ENCODE measurements at regions not wholly inside any gene's neighbourhood (a gene's known extent, or its start where the extent isn't known, plus 50 kb on each side); places are given as distances from the start of the nearest gene placed in this dataset.

- DNase-seq (no peak), ATAC-seq (no peak)
- Histone ChIP-seq H3K79me2 (ENCODE audit: low read length) (no peaks in the 10 kb centered on the region), H3K9me3 (ENCODE audit: low read length) (no peaks in the 10 kb centered on the region), H3K27me3 (ENCODE audit: low read length) (peaks cover 82% of the 10 kb centered on the region), H3K36me3 (ENCODE audit: low read depth, low read length) (no peaks in the 10 kb centered on the region), H3K4me1 (ENCODE audit: insufficient read depth, low read length) (no peaks in the 10 kb centered on the region), H2AFZ (ENCODE audit: low read length) (no peak overlapping the region), H3K9me2 (replicated peaks; ENCODE audit: low read length) (no peaks in the 10 kb centered on the region), H3K4me3 (ENCODE audit: low read length) (no peak overlapping the region), H4K20me1 (ENCODE audit: low read length) (no peaks in the 10 kb centered on the region), H3K9ac (ENCODE audit: low read length) (no peak overlapping the region), H3K27ac (ENCODE audit: low read length) (no peak overlapping the region), H3K4me2 (ENCODE audit: low read length) (no peak overlapping the region), H3F3A (ENCODE audit: low read length, unreplicated experiment) (no peaks in the 10 kb centered on the region)
- no peak for TF ChIP-seq CTCF (conservative IDR thresholded peaks at IDR 0.05; ENCODE audit: low read depth, low read length)
- TF ChIP-seq EZH2phosphoT487 (IDR thresholded peaks at IDR 0.05; ENCODE audit: borderline replicate concordance, low read length) = no peak
- no peak for TF ChIP-seq EZH2 (IDR thresholded peaks at IDR 0.05; ENCODE audit: low read length, unreplicated experiment)
- CTCF ChIA-PET = no interaction called here
- BruUV-seq (replicated peaks) = no TSS peak
- intact Hi-C loops (cut with micrococcal nuclease) = no loop called here
- POLR2A ChIA-PET (ENCODE audit: unreplicated experiment) = no interaction called here
Observed at GRCh38 chr5:2634399-2635176, 116.9 kb downstream of the IRX2 start.

GRCh38 chr5:2633992-2634391, 117.5 kb downstream of the IRX2 start:
- no peaks in the 10 kb centered on the region for H3K9me2 ChIP-seq (replicated peaks; ENCODE audit: low read length)
- H4K20me1 ChIP-seq (ENCODE audit: low read length) = no peaks in the 10 kb centered on the region
- peaks cover 82% of the 10 kb centered on the region for H3K27me3 ChIP-seq (ENCODE audit: low read length)
- H3K9ac ChIP-seq (ENCODE audit: low read length) = no peak overlapping the region
- H3K27ac ChIP-seq (ENCODE audit: low read length) = no peak overlapping the region
- H3K4me2 ChIP-seq (ENCODE audit: low read length) = no peak overlapping the region
- ATAC-seq = no peak; the same call in 1 of the 2 replicates
- no peaks in the 10 kb centered on the region for H3K9me3 ChIP-seq (ENCODE audit: low read length)
- CTCF ChIA-PET = no interaction called here
- no peak for TF ChIP-seq EZH2 (IDR thresholded peaks at IDR 0.05; ENCODE audit: low read length, unreplicated experiment)
- no peak for TF ChIP-seq EZH2phosphoT487 (IDR thresholded peaks at IDR 0.05; ENCODE audit: borderline replicate concordance, low read length)
- TF ChIP-seq CTCF (conservative IDR thresholded peaks at IDR 0.05; ENCODE audit: low read depth, low read length) = no peak
- intact Hi-C loops (cut with micrococcal nuclease) = no loop called here
- peak; percentile 39 for DNase-seq
- no TSS peak for BruUV-seq (replicated peaks)
- no peak overlapping the region for H3K4me3 ChIP-seq (ENCODE audit: low read length)
- POLR2A ChIA-PET (ENCODE audit: unreplicated experiment) = interaction anchor here (0.5 kb wide), 1 partner anchor 1785 kb away, joined by 4 read pairs; no protein-coding TSS in a partner anchor
- H2AFZ ChIP-seq (ENCODE audit: low read length) = no peak overlapping the region
- H3K79me2 ChIP-seq (ENCODE audit: low read length) = no peaks in the 10 kb centered on the region
- H3K4me1 ChIP-seq (ENCODE audit: insufficient read depth, low read length) = no peaks in the 10 kb centered on the region
- H3F3A ChIP-seq (ENCODE audit: low read length, unreplicated experiment) = no peaks in the 10 kb centered on the region
- H3K36me3 ChIP-seq (ENCODE audit: low read depth, low read length) = no peaks in the 10 kb centered on the region

- H3K9me2 ChIP-seq (replicated peaks; ENCODE audit: low read length) = no peaks in the 10 kb centered on the region
- no peaks in the 10 kb centered on the region for H3K36me3 ChIP-seq (ENCODE audit: low read depth, low read length)
- CTCF ChIA-PET = no interaction called here
- H3F3A ChIP-seq (ENCODE audit: low read length, unreplicated experiment) = no peaks in the 10 kb centered on the region
- POLR2A ChIA-PET (ENCODE audit: unreplicated experiment) = no interaction called here
- DNase-seq (no peak), ATAC-seq (no peak)
- no peaks in the 10 kb centered on the region for H3K79me2 ChIP-seq (ENCODE audit: low read length)
- H3K9me3 ChIP-seq (ENCODE audit: low read length) = no peaks in the 10 kb centered on the region
- H3K4me3 ChIP-seq (ENCODE audit: low read length) = no peak overlapping the region
- H3K4me2 ChIP-seq (ENCODE audit: low read length) = no peak overlapping the region
- no peaks in the 10 kb centered on the region for H3K4me1 ChIP-seq (ENCODE audit: insufficient read depth, low read length)
- H3K27ac ChIP-seq (ENCODE audit: low read length) = no peak overlapping the region
- H3K9ac ChIP-seq (ENCODE audit: low read length) = no peak overlapping the region
- intact Hi-C loops (cut with micrococcal nuclease) = no loop called here
- TF ChIP-seq CTCF (conservative IDR thresholded peaks at IDR 0.05; ENCODE audit: low read depth, low read length) = no peak
- no peak for TF ChIP-seq EZH2 (IDR thresholded peaks at IDR 0.05; ENCODE audit: low read length, unreplicated experiment)
- no peak for TF ChIP-seq EZH2phosphoT487 (IDR thresholded peaks at IDR 0.05; ENCODE audit: borderline replicate concordance, low read length)
- no peaks in the 10 kb centered on the region for H4K20me1 ChIP-seq (ENCODE audit: low read length)
- no peak overlapping the region for H2AFZ ChIP-seq (ENCODE audit: low read length)
- no TSS peak for BruUV-seq (replicated peaks)
- H3K27me3 ChIP-seq (ENCODE audit: low read length) = peaks cover 68% of the 10 kb centered on the region
Observed at GRCh38 chr5:2631758-2632157, 119.7 kb downstream of the IRX2 start.
